HS-27A (cell line): ENCODE measurements at regions not wholly inside any gene's neighbourhood (a gene's known extent, or its start where the extent isn't known, plus 50 kb on each side); places are given as distances from the start of the nearest gene placed in this dataset.

Experiments used
- DNase-seq: peaks from one replicate; pipeline ENCODE4 v3.0.0-alpha.2; 2012; ENCODE audit warnings: low read depth, missing footprints

GRCh38 chr2:23200068-23200786 lies 184.8 kb upstream of the KLHL29 start:
- no peak for DNase-seq

- DNase-seq: no peak
Observed at GRCh38 chr2:23200787-23201114, 184.2 kb upstream of the KLHL29 start.

- DNase-seq: no peak
Observed at GRCh38 chr2:23203383-23203782, 181.6 kb upstream of the KLHL29 start.

- DNase-seq: no peak
Observed at GRCh38 chr2:23204685-23205242, 180.2 kb upstream of the KLHL29 start.

GRCh38 chr2:23206650-23207049 lies 178.3 kb upstream of the KLHL29 start:
- DNase-seq: no peak

- no peak for DNase-seq
Observed at GRCh38 chr2:23207871-23208270, 177.1 kb upstream of the KLHL29 start.

GRCh38 chr2:23208339-23208738 lies 176.6 kb upstream of the KLHL29 start:
- no peak for DNase-seq

- DNase-seq: no peak
Observed at GRCh38 chr2:23209059-23209458, 175.9 kb upstream of the KLHL29 start.

- no peak for DNase-seq
Observed at GRCh38 chr2:23211987-23212583, 172.9 kb upstream of the KLHL29 start.

GRCh38 chr2:23213196-23213595 lies 171.8 kb upstream of the KLHL29 start:
- DNase-seq: no peak

- no peak for DNase-seq
Observed at GRCh38 chr2:23215016-23215415, 170.0 kb upstream of the KLHL29 start.

GRCh38 chr2:23219666-23220065 lies 165.3 kb upstream of the KLHL29 start:
- no peak for DNase-seq

- DNase-seq: no peak
Observed at GRCh38 chr2:23220513-23221094, 164.4 kb upstream of the KLHL29 start.

- no peak for DNase-seq
Observed at GRCh38 chr2:23221236-23221635, 163.7 kb upstream of the KLHL29 start.

GRCh38 chr2:23221901-23222300 lies 163.1 kb upstream of the KLHL29 start:
- DNase-seq: no peak

- no peak for DNase-seq
Observed at GRCh38 chr2:23230885-23231284, 154.1 kb upstream of the KLHL29 start.

- DNase-seq: no peak
Observed at GRCh38 chr2:23231865-23232264, 153.1 kb upstream of the KLHL29 start.

GRCh38 chr2:23235292-23235691 lies 149.7 kb upstream of the KLHL29 start:
- peak; percentile 62 for DNase-seq

GRCh38 chr2:23235736-23236135 lies 149.2 kb upstream of the KLHL29 start:
- no peak for DNase-seq

- no peak for DNase-seq
Observed at GRCh38 chr2:23237147-23237546, 147.8 kb upstream of the KLHL29 start.

- no peak for DNase-seq
Observed at GRCh38 chr2:23238011-23238657, 146.8 kb upstream of the KLHL29 start.

GRCh38 chr2:23239374-23239773 lies 145.6 kb upstream of the KLHL29 start:
- DNase-seq: no peak

GRCh38 chr2:23241121-23241520 lies 143.9 kb upstream of the KLHL29 start:
- no peak for DNase-seq
